GM20000 (cell line): ENCODE measurements at regions not wholly inside any gene's neighbourhood (a gene's known extent, or its start where the extent isn't known, plus 50 kb on each side); places are given as distances from the start of the nearest gene placed in this dataset.

ENCODE experiments used
- DNase-seq: peaks from one replicate; pipeline ENCODE4 v3.0.0; 2012; ENCODE audit warnings: low spot score
- TF ChIP-seq, protein P1 (sequence below): IDR thresholded peaks from 2 replicates; pipeline ENCODE4 v1.5.1; 2012; ENCODE audit warnings: mild to moderate bottlenecking, control low read depth; ENCODE audit errors: extremely low read depth, missing control alignments

- TF ChIP-seq, protein P1, sequence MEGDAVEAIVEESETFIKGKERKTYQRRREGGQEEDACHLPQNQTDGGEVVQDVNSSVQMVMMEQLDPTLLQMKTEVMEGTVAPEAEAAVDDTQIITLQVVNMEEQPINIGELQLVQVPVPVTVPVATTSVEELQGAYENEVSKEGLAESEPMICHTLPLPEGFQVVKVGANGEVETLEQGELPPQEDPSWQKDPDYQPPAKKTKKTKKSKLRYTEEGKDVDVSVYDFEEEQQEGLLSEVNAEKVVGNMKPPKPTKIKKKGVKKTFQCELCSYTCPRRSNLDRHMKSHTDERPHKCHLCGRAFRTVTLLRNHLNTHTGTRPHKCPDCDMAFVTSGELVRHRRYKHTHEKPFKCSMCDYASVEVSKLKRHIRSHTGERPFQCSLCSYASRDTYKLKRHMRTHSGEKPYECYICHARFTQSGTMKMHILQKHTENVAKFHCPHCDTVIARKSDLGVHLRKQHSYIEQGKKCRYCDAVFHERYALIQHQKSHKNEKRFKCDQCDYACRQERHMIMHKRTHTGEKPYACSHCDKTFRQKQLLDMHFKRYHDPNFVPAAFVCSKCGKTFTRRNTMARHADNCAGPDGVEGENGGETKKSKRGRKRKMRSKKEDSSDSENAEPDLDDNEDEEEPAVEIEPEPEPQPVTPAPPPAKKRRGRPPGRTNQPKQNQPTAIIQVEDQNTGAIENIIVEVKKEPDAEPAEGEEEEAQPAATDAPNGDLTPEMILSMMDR: no peak
- no peak for DNase-seq
These were observed 89.5 kb downstream of the RPL22L1 start for GRCh38 chr3:170780471-170780870.

DNA sequence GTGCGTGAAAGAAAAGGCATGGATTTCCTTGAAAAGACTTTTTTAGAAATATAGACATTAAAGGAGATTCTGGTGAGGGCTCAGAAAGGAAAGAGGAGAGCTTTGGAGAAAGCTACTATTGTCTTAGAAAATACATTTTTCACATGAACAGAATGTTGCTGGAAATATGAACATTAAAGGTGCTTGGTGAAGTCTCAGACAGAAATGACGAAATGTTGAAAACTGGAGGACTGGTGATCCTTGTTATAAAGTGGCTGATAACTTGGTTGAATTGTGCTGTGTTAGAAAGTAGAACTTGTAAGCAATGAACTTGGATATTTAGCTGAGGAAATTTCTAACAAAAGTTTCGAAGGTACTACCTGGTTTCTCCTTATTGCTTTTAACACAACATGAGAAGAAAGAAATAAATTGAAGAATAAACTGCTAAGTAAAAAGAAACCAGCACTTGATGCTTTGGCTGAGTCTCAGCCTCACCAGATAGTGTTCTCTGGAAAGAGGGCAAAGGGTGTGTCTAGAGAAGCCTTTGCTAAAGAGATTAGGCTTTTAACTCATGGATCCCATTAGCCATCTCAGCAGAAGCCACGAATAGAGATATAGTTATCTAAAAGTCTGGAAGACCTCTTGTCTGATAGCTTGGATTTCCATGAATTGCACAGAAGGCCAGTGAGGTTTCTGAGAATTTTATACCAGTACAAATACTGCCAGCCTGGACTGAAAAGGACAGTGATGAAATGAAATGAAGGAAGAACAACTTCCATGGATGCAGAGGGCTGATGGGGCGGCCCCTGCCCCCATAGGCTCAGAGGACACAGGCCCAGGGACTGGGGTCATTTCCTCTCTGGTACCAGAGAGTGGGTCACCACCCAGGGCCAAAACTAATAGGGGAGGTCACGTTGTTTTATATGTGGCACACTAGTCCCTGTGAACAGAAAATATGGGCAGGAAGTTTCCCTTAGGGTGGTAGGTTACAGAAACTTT, 91.5 kb downstream of the RPL22L1 start:
- TF ChIP-seq, protein P1: no peak
- DNase-seq: no peak

GRCh38 chr3:170777564-170777926, 92.5 kb downstream of the RPL22L1 start:
- DNase-seq: no peak
- TF ChIP-seq, protein P1: no peak

DNA sequence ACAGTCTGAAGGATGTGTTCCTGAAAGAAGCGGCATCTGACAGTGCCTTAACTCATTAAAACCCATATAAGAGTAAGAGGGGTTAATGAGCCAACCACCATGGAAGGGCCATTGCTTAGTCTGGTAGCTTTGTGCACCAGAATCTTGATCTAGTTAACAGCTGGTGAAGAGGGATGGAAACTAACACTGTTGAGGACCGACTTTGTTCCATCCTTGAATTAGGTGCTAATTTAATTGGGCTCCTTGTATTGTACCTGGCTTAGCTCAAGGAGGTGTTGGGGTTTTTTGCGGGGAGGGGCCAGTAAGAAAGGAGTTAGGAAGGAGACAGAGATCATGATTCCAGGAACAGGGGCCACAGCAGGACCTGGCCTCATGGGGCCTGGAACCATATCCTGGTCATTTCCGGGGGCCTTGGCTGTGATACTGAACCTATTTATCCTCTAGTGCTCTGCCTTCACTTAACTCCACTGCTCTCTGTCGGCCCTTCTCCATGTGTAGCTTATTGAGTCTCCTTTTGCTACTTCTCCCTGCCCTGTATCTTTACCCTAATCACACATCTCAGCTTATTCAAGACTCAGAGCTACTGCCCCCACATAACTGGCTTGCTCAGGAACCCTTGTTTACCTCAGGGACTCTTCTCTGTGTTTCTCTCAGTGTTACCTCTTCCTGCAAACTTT, 93.0 kb downstream of the RPL22L1 start:
- TF ChIP-seq, protein P1: no peak
- no peak for DNase-seq

DNA sequence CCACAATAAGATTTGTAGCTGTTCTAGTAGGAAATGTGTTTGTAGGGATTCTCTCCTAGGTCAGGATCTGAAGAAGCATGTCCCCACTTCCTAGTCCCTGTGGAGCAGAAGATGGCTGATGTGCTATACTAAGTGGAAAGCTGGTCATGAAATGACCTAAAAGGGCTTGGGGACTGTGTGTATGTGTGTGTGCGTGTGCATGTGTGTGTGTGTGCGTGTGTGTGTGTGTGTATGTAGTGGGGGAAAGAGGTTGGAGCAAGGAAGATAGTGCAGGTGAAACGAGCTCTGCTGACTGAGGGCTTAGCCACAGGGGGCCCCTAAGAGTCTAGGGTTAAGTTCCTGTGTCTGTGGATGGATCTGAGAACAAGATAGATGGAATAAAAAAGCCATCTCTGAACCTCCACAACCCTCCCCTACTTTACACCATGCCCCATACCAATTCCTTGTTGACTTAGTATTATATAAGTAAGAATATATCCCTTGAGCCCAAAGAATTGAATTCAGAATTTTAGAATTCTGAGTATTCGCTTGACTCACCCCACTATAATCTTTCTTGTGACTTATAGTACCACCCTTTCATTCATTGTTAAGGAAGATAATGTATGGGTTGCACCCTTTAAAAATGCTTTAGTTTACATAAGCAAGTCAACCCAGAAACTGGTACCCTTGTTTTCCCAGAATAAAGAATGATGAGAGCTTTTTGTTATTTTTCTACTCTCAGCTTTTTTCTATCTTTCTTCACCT, 96.1 kb downstream of the RPL22L1 start:
- DNase-seq: no peak
- TF ChIP-seq, protein P1: no peak

- TF ChIP-seq, protein P1: no peak
- no peak for DNase-seq
These were observed 97.8 kb downstream of the RPL22L1 start for GRCh38 chr3:170772175-170772574.
